ENCODE measurements at regions not wholly inside any gene's neighbourhood (a gene's known extent, or its start where the extent isn't known, plus 50 kb on each side); places are given as distances from the start of the nearest gene placed in this dataset.

DNA sequence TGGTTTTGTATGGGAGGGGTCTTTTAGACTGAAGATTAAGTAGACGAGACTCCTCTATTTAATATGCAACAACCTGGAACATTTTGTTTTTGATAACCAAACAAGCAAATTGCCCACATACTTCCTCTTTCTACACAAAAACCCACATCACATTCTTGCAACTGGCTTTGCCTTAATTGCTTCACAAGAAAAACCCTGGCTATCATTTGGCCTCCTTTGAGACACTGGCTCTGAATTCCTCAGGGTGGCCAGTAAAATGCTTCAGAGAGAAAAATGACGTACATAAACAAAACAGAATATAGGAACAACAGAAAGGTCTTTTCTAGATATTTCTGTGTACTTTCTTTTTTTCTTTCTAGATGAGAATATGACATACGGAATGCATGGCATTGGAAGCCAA, 103.0 kb downstream of the TRIB2 start:
- TF ChIP-seq, protein P1, sequence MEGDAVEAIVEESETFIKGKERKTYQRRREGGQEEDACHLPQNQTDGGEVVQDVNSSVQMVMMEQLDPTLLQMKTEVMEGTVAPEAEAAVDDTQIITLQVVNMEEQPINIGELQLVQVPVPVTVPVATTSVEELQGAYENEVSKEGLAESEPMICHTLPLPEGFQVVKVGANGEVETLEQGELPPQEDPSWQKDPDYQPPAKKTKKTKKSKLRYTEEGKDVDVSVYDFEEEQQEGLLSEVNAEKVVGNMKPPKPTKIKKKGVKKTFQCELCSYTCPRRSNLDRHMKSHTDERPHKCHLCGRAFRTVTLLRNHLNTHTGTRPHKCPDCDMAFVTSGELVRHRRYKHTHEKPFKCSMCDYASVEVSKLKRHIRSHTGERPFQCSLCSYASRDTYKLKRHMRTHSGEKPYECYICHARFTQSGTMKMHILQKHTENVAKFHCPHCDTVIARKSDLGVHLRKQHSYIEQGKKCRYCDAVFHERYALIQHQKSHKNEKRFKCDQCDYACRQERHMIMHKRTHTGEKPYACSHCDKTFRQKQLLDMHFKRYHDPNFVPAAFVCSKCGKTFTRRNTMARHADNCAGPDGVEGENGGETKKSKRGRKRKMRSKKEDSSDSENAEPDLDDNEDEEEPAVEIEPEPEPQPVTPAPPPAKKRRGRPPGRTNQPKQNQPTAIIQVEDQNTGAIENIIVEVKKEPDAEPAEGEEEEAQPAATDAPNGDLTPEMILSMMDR (IDR thresholded peaks at IDR 0.05): no peak
- TF ChIP-seq POLR2A (IDR thresholded peaks at IDR 0.05): no peak

All from Peyer's patch (tissue), 4 donors.